ENCODE measurements at regions not wholly inside any gene's neighbourhood (a gene's known extent, or its start where the extent isn't known, plus 50 kb on each side); places are given as distances from the start of the nearest gene placed in this dataset.

GRCh38 chr7:153537271-153537670, 514.9 kb upstream of the DPP6 start:
- intact Hi-C loops (cut with micrococcal nuclease), result no loop called here
- no TSS peak for BruUV-seq (replicated peaks)
- no peaks in the 10 kb centered on the region for H3K4me1 Mint-ChIP-seq (ENCODE audit: insufficient read depth, unreplicated experiment)
- DNase-seq (ENCODE audit: unreplicated experiment), result no peak
- TF ChIP-seq CTCF (IDR thresholded peaks at IDR 0.05; ENCODE audit: unreplicated experiment), result no peak
- H3K36me3 Mint-ChIP-seq (ENCODE audit: insufficient read depth, unreplicated experiment), result no peaks in the 10 kb centered on the region
- H3K4me3 Mint-ChIP-seq (ENCODE audit: unreplicated experiment), result no peak overlapping the region
- H3K9me3 Mint-ChIP-seq (ENCODE audit: unreplicated experiment), result no peaks in the 10 kb centered on the region
- POLR2A ChIA-PET, result no interaction called here
- H3K27ac Mint-ChIP-seq (ENCODE audit: low read depth, unreplicated experiment), result no peak overlapping the region
- CTCF ChIA-PET, result no interaction called here
- H3K27me3 Mint-ChIP-seq (ENCODE audit: insufficient read depth, unreplicated experiment), result no peaks in the 10 kb centered on the region

- no peak for DNase-seq (ENCODE audit: unreplicated experiment)
- CTCF ChIA-PET, result no interaction called here
- BruUV-seq (replicated peaks), result no TSS peak
- POLR2A ChIA-PET, result interaction anchor here (0.7 kb wide), 1 partner anchor 47 kb away, joined by 3 read pairs; no protein-coding TSS in a partner anchor
- TF ChIP-seq CTCF (IDR thresholded peaks at IDR 0.05; ENCODE audit: unreplicated experiment), result no peak
- intact Hi-C loops (cut with micrococcal nuclease), result no loop called here
- Mint-ChIP-seq H3K9me3 (ENCODE audit: unreplicated experiment) (peaks cover 4% of the 10 kb centered on the region), H3K36me3 (ENCODE audit: insufficient read depth, unreplicated experiment) (no peaks in the 10 kb centered on the region), H3K4me3 (ENCODE audit: unreplicated experiment) (no peak overlapping the region), H3K4me1 (ENCODE audit: insufficient read depth, unreplicated experiment) (no peaks in the 10 kb centered on the region), H3K27ac (ENCODE audit: low read depth, unreplicated experiment) (no peak overlapping the region), H3K27me3 (ENCODE audit: insufficient read depth, unreplicated experiment) (no peaks in the 10 kb centered on the region)
These were observed 510.3 kb upstream of the DPP6 start for GRCh38 chr7:153541903-153542302.

- intact Hi-C loops (cut with micrococcal nuclease), result no loop called here
- H3K27ac Mint-ChIP-seq (ENCODE audit: low read depth, unreplicated experiment), result no peak overlapping the region
- no peak for TF ChIP-seq CTCF (IDR thresholded peaks at IDR 0.05; ENCODE audit: unreplicated experiment)
- no peaks in the 10 kb centered on the region for H3K27me3 Mint-ChIP-seq (ENCODE audit: insufficient read depth, unreplicated experiment)
- peaks cover 7% of the 10 kb centered on the region for H3K9me3 Mint-ChIP-seq (ENCODE audit: unreplicated experiment)
- BruUV-seq (replicated peaks), result no TSS peak
- H3K4me1 Mint-ChIP-seq (ENCODE audit: insufficient read depth, unreplicated experiment), result no peaks in the 10 kb centered on the region
- no peak for DNase-seq (ENCODE audit: unreplicated experiment)
- H3K36me3 Mint-ChIP-seq (ENCODE audit: insufficient read depth, unreplicated experiment), result no peaks in the 10 kb centered on the region
- ChIA-PET POLR2A (no interaction called here), CTCF (no interaction called here)
- no peak overlapping the region for H3K4me3 Mint-ChIP-seq (ENCODE audit: unreplicated experiment)
These were observed 509.0 kb upstream of the DPP6 start for GRCh38 chr7:153543232-153543631.

GRCh38 chr7:153550173-153550572, 502.0 kb upstream of the DPP6 start:
- peaks cover 7% of the 10 kb centered on the region for H3K9me3 Mint-ChIP-seq (ENCODE audit: unreplicated experiment)
- no peaks in the 10 kb centered on the region for H3K27me3 Mint-ChIP-seq (ENCODE audit: insufficient read depth, unreplicated experiment)
- H3K4me1 Mint-ChIP-seq (ENCODE audit: insufficient read depth, unreplicated experiment), result no peaks in the 10 kb centered on the region
- intact Hi-C loops (cut with micrococcal nuclease), result no loop called here
- CTCF ChIA-PET, result interaction anchor here (0.6 kb wide), 1 partner anchor 70 kb away, joined by 3 read pairs; no protein-coding TSS in a partner anchor
- no peak for TF ChIP-seq CTCF (IDR thresholded peaks at IDR 0.05; ENCODE audit: unreplicated experiment)
- no peak overlapping the region for H3K4me3 Mint-ChIP-seq (ENCODE audit: unreplicated experiment)
- POLR2A ChIA-PET, result no interaction called here
- no peak overlapping the region for H3K27ac Mint-ChIP-seq (ENCODE audit: low read depth, unreplicated experiment)
- DNase-seq (ENCODE audit: unreplicated experiment), result no peak
- no TSS peak for BruUV-seq (replicated peaks)
- no peaks in the 10 kb centered on the region for H3K36me3 Mint-ChIP-seq (ENCODE audit: insufficient read depth, unreplicated experiment)
